ES-I3 (cell line): ENCODE measurements at regions not wholly inside any gene's neighbourhood (a gene's known extent, or its start where the extent isn't known, plus 50 kb on each side); places are given as distances from the start of the nearest gene placed in this dataset.

Experiments used
- H3K36me3 ChIP-seq: 2 replicates; pipeline ENCODE4 v1.6.1; 2013; ENCODE audit warnings: mild to moderate bottlenecking, low read length, control low read depth, moderate library complexity; ENCODE audit not compliant: insufficient read depth
- H3K4me1 ChIP-seq: 2 replicates; pipeline ENCODE4 v1.6.1; 2013; ENCODE audit warnings: mild to moderate bottlenecking, control low read depth, low read length; ENCODE audit not compliant: insufficient read depth
- H3K9ac ChIP-seq: 2 replicates; pipeline ENCODE4 v1.6.1; 2013; ENCODE audit warnings: low read depth, mild to moderate bottlenecking, low read length, moderate library complexity
- H3K9me3 ChIP-seq: 2 replicates; pipeline ENCODE4 v1.6.1; 2013; ENCODE audit warnings: mild to moderate bottlenecking, low read length, moderate library complexity; ENCODE audit not compliant: control insufficient read depth, insufficient read depth

DNA sequence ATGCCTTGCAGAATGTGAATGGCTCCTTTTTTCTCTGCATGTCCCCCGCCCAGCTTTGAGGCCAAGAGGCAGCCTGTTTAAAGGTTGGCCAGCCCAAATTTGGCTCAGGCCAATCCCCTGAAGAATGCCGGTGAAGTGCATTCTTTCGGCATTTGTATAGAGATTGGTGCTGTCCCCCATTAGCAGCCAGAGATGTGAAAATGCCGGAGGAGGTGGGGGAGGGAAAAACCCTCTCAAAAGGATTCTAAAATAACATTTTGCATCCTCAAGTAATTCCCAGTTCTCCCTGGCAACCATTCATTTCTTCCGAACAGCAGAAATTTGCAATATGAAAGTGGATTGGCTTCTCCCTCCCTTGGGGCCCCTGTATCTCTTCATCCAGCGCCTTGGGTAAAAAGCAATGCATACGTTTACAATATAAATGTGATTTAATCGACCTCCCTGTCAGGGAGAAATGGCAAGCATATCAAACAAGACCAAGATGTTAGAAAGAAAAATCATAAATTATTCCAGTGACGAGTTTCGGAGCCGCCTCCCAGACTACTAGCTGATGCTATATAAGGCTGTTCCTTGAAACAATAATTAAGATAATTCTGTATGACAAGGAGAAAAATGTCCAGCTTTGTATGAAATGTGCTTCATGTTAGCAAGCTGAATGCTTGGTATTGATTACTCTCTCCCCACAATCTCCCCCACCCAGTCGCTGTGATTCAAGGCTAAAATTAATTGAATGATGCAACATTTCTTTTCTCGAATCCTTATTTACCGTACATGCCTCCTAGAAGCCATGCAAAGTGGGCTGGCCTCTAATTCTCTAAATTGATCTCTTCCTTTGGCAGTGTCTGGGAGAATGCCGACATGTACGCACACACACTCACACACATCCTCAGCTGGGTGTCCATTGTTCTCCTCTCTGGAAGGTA lies 323.7 kb downstream of the RPS24 start:
- no peak overlapping the region for H3K9ac ChIP-seq
- H3K4me1 ChIP-seq: peaks cover 35% of the 10 kb centered on the region
- H3K9me3 ChIP-seq: no peaks in the 10 kb centered on the region
- H3K36me3 ChIP-seq: no peaks in the 10 kb centered on the region

GRCh38 chr10:78358351-78358750 lies 324.7 kb downstream of the RPS24 start:
- H3K9me3 ChIP-seq: no peaks in the 10 kb centered on the region
- H3K9ac ChIP-seq: no peak overlapping the region
- no peaks in the 10 kb centered on the region for H3K36me3 ChIP-seq
- peaks cover 37% of the 10 kb centered on the region for H3K4me1 ChIP-seq

DNA sequence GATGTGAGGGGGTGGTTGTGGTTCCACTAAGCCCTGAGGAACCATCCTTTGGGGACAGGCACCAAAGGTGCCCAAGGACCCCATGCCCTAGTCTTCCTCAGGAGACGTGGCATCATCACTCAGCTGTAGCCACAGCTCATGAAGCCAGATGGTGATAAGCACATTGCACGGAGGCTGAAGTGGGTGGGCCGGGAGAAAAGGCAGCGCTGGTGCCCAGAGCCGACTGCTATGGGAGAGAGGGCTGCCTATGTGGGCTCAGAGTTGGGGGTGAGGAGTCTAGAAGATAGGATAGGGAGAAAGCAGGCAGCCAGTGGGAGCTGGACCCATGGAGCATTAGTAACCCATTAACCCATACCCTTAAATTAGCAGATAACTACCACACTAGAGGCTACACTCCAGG lies 325.3 kb downstream of the RPS24 start:
- no peaks in the 10 kb centered on the region for H3K9me3 ChIP-seq

GRCh38 chr10:78359640-78360091 lies 326.0 kb downstream of the RPS24 start:
- H3K9ac ChIP-seq: no peak overlapping the region

More for the DNA sequence above, 325.3 kb downstream of the RPS24 start:
- Histone ChIP-seq H3K9ac (no peak overlapping the region), H3K36me3 (no peaks in the 10 kb centered on the region), H3K4me1 (peaks cover 37% of the 10 kb centered on the region)

DNA sequence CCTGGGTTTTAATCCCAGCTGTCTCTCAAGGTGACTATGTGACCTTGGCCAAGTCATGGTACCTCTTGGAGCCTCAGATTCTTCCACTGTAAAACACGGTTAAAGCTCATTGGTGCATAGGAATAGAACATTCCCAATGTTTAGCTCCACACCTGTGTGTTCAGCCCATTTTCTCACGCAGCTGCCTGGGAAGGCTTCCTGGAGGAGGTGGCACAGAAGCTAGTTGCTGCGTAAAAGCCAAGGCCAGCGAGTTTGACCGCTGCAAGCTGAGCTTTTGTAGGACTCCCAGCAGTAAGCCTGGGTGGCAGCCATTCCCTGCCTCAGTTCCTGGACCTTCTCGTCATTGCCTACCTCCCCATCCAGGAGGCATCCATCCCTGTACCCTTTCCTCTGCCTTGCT lies 326.6 kb downstream of the RPS24 start:
- Histone ChIP-seq H3K9ac (no peak overlapping the region), H3K9me3 (no peaks in the 10 kb centered on the region), H3K4me1 (peaks cover 37% of the 10 kb centered on the region), H3K36me3 (no peaks in the 10 kb centered on the region)

More at GRCh38 chr10:78359640-78360091, 326.0 kb downstream of the RPS24 start:
- H3K4me1 ChIP-seq: peaks cover 37% of the 10 kb centered on the region
- no peaks in the 10 kb centered on the region for H3K36me3 ChIP-seq
- no peaks in the 10 kb centered on the region for H3K9me3 ChIP-seq

DNA sequence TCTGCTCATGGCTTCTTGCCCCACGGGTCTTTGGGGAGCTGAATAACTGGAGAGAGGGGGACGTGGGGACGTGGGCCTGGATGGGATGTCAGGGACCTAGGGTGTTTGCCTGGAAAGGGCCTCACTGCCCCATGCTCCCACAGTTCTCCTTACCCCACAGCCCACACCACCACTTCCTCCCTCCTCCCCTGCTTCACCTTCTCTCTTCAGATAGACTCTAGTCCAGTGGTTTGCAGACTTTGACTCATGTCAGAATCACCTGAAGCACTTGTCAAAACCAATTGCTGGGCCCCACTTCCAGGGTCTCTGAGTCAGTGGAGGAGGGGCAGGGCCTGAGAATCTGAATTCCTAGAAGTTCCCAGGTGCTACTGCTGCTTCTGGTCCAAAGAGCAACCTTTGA lies 327.4 kb downstream of the RPS24 start:
- Histone ChIP-seq H3K4me1 (peaks cover 37% of the 10 kb centered on the region), H3K9me3 (no peaks in the 10 kb centered on the region), H3K9ac (no peak overlapping the region), H3K36me3 (no peaks in the 10 kb centered on the region)

- H3K4me1 ChIP-seq: peaks cover 27% of the 10 kb centered on the region
- H3K36me3 ChIP-seq: no peaks in the 10 kb centered on the region
- H3K9me3 ChIP-seq: no peaks in the 10 kb centered on the region
- no peak overlapping the region for H3K9ac ChIP-seq
These were observed 328.9 kb downstream of the RPS24 start for GRCh38 chr10:78362406-78363022.

DNA sequence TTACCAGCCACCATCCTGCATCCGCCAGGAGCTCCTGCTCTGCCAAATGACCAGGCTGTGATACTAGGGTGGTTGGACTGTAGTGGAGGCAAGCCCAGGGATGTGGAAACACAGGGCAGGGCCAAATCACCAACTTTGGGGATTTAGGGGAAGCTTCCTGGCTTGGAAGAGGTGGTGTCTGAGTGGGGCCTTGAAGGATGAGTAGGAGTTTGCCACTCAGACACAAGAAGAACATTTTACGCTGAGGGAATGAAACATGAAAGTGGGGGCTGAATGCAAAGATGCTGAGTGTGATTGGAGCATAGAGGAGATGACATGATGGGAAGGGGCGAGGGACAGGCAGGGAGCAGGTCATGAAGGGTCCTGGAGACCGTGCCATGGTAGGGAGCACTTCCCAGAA lies 329.5 kb downstream of the RPS24 start:
- Histone ChIP-seq H3K9ac (no peak overlapping the region), H3K36me3 (no peaks in the 10 kb centered on the region), H3K9me3 (no peaks in the 10 kb centered on the region), H3K4me1 (peaks cover 21% of the 10 kb centered on the region)

- Histone ChIP-seq H3K4me1 (peaks cover 10% of the 10 kb centered on the region; the same call in 1 of the 2 replicates), H3K9ac (no peak overlapping the region), H3K9me3 (no peaks in the 10 kb centered on the region), H3K36me3 (no peaks in the 10 kb centered on the region)
These were observed 332.0 kb downstream of the RPS24 start for GRCh38 chr10:78365694-78366093.

DNA sequence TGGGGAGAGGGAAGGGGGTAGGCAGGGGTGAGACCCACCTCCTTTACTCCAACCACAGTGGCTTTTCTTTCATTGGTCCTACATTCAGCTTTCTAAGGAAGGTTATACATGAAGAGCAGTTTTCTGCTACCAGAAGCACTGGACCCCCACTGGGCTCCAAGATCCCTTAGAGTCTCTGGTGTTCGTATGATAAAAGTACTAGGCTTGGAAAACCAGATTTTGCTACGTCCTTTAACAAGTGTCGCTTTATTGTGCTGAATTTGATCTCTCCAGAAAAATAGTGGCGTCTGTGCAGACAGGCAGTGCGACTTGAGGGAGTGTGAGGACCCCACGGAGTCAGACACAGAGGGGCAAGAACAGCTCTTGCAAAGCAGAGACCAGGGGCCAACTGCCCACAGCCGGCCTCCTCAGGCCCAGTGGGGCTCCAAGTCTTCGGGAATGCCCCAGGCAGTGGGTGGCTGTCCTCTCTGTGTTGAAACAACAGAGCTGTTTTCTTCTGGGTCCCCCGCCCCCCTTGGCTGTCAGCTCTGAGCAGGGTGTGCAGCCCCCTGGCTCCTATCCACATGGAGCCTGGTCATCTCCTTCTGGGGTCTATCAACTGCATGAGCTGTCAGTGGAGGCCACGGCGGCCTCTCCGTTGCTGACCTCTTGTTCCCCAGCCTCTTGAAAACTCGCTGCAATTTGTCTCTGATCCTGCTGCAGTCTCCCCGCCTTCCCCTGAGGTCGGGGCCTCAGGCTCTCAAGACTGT lies 333.2 kb downstream of the RPS24 start:
- no peak overlapping the region for H3K9ac ChIP-seq
- H3K4me1 ChIP-seq: peaks cover 10% of the 10 kb centered on the region; the same call in 1 of the 2 replicates
- H3K9me3 ChIP-seq: no peaks in the 10 kb centered on the region
- H3K36me3 ChIP-seq: no peaks in the 10 kb centered on the region

DNA sequence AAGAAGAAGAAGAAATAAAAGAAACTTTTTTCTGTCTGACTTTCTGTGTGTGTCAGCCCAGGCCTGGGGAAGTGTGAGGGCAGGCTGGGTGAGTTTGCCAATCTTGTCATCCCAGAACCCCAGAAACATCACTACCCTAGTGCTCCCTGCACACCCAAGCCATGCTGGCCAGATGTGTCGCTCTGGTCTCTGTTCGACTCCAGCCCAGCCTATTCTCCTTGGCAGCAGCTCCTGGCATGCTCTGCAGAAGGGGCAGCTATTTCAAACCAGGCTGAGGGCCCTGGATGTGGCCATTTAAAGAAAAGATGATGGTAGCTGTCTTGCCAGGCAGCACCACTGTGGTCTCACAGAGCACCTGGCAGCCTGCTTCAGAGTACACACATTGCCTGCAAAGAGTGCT lies 334.1 kb downstream of the RPS24 start:
- no peaks in the 10 kb centered on the region for H3K9me3 ChIP-seq
- no peak overlapping the region for H3K9ac ChIP-seq
- peaks cover 3% of the 10 kb centered on the region; the same call in 1 of the 2 replicates for H3K4me1 ChIP-seq
- H3K36me3 ChIP-seq: no peaks in the 10 kb centered on the region

GRCh38 chr10:78371136-78371535 lies 337.5 kb downstream of the RPS24 start:
- H3K36me3 ChIP-seq: no peaks in the 10 kb centered on the region
- peaks cover 3% of the 10 kb centered on the region; the same call in 1 of the 2 replicates for H3K4me1 ChIP-seq
- H3K9me3 ChIP-seq: no peaks in the 10 kb centered on the region
- H3K9ac ChIP-seq: no peak overlapping the region

GRCh38 chr10:78372806-78373205 lies 339.1 kb downstream of the RPS24 start:
- Histone ChIP-seq H3K4me1 (no peaks in the 10 kb centered on the region), H3K9me3 (no peaks in the 10 kb centered on the region), H3K36me3 (no peaks in the 10 kb centered on the region), H3K9ac (no peak overlapping the region)

- no peaks in the 10 kb centered on the region; the same call in 1 of the 2 replicates for H3K4me1 ChIP-seq
- H3K36me3 ChIP-seq: no peaks in the 10 kb centered on the region
- H3K9ac ChIP-seq: no peak overlapping the region
- 0 out of 2 replicates have a peak, but pooled peaks cover 3% of the 10 kb centered on the region for H3K9me3 ChIP-seq
These were observed 340.8 kb downstream of the RPS24 start for GRCh38 chr10:78374331-78375028.
